Right atrium auricular region (tissue), 2 donors: ENCODE measurements at regions not wholly inside any gene's neighbourhood (a gene's known extent, or its start where the extent isn't known, plus 50 kb on each side); places are given as distances from the start of the nearest gene placed in this dataset.

ENCODE experiments used
- DNase-seq: peaks from one replicate; pipeline ENCODE4 v3.0.0-alpha.2; 2019; ENCODE audit warnings: low spot score
- H3K27ac ChIP-seq, 2 donors: fragments of 200-600 bp; sonication (generic); 1 replicate in 1 of 2; 2 replicates in 1 of 2; pipeline ENCODE4 v1.5.1; 2016 to 2019
- H3K27me3 ChIP-seq, 2 donors: fragments of 200-600 bp; sonication (generic); one replicate each; pipeline versions ENCODE4 v1.5.1 to v1.6.0; 2017 to 2019
- H3K36me3 ChIP-seq: fragments of 200-600 bp; sonication (generic); one replicate; pipeline ENCODE4 v1.5.1; 2016
- H3K4me1 ChIP-seq, 2 donors: fragments of 200-600 bp; sonication (generic); one replicate each; pipeline versions ENCODE4 v1.5.1 to v1.6.0; 2017 to 2019
- H3K4me3 ChIP-seq, 2 donors: fragments of 200-600 bp; sonication (generic); 1 replicate in 1 of 2; 2 replicates in 1 of 2; pipeline ENCODE4 v1.5.1; 2017 to 2019; ENCODE audit warnings: mild to moderate bottlenecking in 1 of 2, moderate library complexity in 1 of 2
- H3K9me3 ChIP-seq, 2 donors: fragments of 200-600 bp; sonication (generic); one replicate each; pipeline ENCODE4 v1.5.1; 2019
- CTCF ChIP-seq, 2 donors: fragments of 200-600 bp; sonication (generic); IDR thresholded peaks; one replicate each; pipeline ENCODE4 v1.5.1; 2019; ENCODE audit warnings: antibody characterized with exemption in 2 of 2

GRCh38 chr2:378364-378763 lies 90.5 kb upstream of the ALKAL2 start:
- H3K4me1 ChIP-seq, result no peaks in the 10 kb centered on the region
- H3K27me3 ChIP-seq, result no peaks in the 10 kb centered on the region
- peaks cover 0 to 19% of the 10 kb centered on the region in 2 donors for H3K9me3 ChIP-seq
- TF ChIP-seq CTCF (IDR thresholded peaks at IDR 0.05), result no peak
- H3K4me3 ChIP-seq, result no peak overlapping the region
- H3K36me3 ChIP-seq, result no peaks in the 10 kb centered on the region
- no peak overlapping the region for H3K27ac ChIP-seq
- DNase-seq, result no peak

DNA sequence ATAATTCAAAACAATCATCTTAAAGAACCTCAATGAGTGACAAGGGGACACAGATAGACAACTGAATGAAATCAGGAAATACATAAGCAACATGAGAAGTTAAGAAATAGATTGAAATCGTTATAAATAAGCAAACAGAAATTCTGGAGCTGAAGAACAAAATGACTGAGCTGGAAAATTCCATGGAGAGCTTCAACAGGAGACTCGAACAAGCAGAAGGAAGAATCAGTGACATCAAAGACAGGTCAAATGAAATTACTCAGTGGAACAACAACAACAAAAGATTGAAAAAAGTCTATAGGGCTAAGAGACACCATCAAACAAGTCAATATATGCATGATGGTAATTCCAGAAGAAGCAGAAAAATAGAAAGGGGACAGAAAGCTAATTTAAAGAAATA lies 89.5 kb upstream of the ALKAL2 start:
- Histone ChIP-seq H3K9me3 (peaks cover 0 to 19% of the 10 kb centered on the region in 2 donors), H3K36me3 (no peaks in the 10 kb centered on the region), H3K27ac (no peak overlapping the region), H3K27me3 (no peaks in the 10 kb centered on the region), H3K4me1 (no peaks in the 10 kb centered on the region), H3K4me3 (no peak overlapping the region)
- no peak for TF ChIP-seq CTCF (IDR thresholded peaks at IDR 0.05)
- DNase-seq, result no peak

DNA sequence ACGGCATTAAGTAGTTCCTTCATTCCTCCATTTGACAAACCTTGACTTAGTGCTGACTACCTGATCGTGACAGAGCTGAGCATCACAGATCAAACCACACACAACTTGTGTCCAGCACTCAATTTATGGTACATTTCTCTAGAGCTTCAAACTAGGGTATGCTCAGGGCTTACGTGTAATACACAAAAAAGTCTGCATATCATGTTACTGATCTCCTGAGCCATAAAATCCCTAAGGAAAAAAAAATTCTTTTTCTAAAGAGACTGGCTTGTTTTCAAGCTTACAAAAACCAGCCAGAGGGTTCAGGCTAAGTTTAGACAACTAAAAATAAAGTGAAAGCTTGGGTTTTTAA lies 88.0 kb upstream of the ALKAL2 start:
- Histone ChIP-seq H3K4me1 (no peaks in the 10 kb centered on the region), H3K4me3 (no peak overlapping the region), H3K9me3 (peaks cover 0 to 20% of the 10 kb centered on the region in 2 donors), H3K36me3 (no peaks in the 10 kb centered on the region), H3K27me3 (no peaks in the 10 kb centered on the region), H3K27ac (no peak overlapping the region)
- DNase-seq, result no peak
- TF ChIP-seq CTCF (IDR thresholded peaks at IDR 0.05), result no peak

GRCh38 chr2:375270-375955 lies 87.5 kb upstream of the ALKAL2 start:
- H3K4me1 ChIP-seq, result no peaks in the 10 kb centered on the region
- TF ChIP-seq CTCF (IDR thresholded peaks at IDR 0.05), result no peak
- H3K27ac ChIP-seq, result no peak overlapping the region
- H3K9me3 ChIP-seq, result peaks cover 0 to 24% of the 10 kb centered on the region in 2 donors
- H3K4me3 ChIP-seq, result no peak overlapping the region
- no peaks in the 10 kb centered on the region for H3K27me3 ChIP-seq
- H3K36me3 ChIP-seq, result no peaks in the 10 kb centered on the region
- DNase-seq, result no peak

DNA sequence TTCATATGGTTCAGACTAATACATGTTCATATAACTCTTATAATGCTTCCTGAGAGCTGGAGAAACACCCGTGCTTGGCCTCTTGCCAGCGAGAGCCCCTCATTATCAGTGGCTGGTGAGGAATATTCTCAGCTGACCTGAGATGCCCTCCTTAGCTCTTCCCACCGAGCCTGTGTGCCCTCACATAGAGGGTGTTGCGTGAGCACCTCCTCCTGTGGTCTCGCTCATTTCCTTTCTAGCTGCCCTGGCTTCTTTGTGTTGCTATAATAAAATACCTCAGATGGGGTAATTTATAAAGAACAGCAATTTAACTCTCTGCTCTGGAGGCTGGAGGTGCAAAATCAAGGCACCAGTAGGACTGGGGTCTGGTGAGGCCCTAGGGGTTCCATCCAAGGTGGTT lies 80.5 kb upstream of the ALKAL2 start:
- H3K4me1 ChIP-seq, result no peaks in the 10 kb centered on the region
- no peaks in the 10 kb centered on the region for H3K36me3 ChIP-seq
- no peak overlapping the region for H3K4me3 ChIP-seq
- no peaks in the 10 kb centered on the region for H3K27me3 ChIP-seq
- H3K27ac ChIP-seq, result no peak overlapping the region
- H3K9me3 ChIP-seq, result peaks cover 0 to 6% of the 10 kb centered on the region in 2 donors
- no peak for DNase-seq
- no peak for TF ChIP-seq CTCF (IDR thresholded peaks at IDR 0.05)

DNA sequence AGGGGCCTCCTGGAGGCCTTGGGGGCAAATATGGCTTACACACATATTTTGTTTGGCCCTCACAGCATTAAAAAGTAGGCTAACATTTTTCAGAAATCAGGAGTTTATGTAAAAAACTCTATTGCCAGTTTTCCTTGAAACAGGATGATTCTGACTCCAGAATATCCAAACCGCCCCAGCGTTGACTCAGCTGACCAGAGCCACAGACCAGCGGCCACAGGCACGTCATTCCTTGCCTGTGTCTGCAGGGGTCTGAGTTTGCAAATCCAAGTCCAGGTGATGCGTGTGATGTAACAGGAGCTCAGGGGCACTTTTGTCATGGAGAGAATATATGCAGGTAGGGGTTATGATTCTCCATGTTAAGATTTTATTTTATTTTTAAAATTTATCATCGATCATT lies 79.4 kb upstream of the ALKAL2 start:
- no peak overlapping the region for H3K27ac ChIP-seq
- DNase-seq, result no peak
- no peak for TF ChIP-seq CTCF (IDR thresholded peaks at IDR 0.05)
- no peaks in the 10 kb centered on the region for H3K36me3 ChIP-seq
- no peaks in the 10 kb centered on the region for H3K4me1 ChIP-seq
- no peak overlapping the region for H3K4me3 ChIP-seq
- peaks cover 0 to 6% of the 10 kb centered on the region in 2 donors for H3K9me3 ChIP-seq
- no peaks in the 10 kb centered on the region for H3K27me3 ChIP-seq
